ENCODE measurements at regions not wholly inside any gene's neighbourhood (a gene's known extent, or its start where the extent isn't known, plus 50 kb on each side); places are given as distances from the start of the nearest gene placed in this dataset.

GRCh38 chr18:51510020-51510419 lies 312.5 kb upstream of the MEX3C start:
- DNase-seq: no peak
- H3K27ac ChIP-seq: no peak overlapping the region
- intact Hi-C loops (cut with DNase I): no loop called here

GRCh38 chr18:51513517-51513916 lies 316.0 kb upstream of the MEX3C start:
- no peaks in the 10 kb centered on the region for H3K36me3 ChIP-seq
- DNase-seq: no peak
- H3K9me3 ChIP-seq: no peaks in the 10 kb centered on the region
- no peaks in the 10 kb centered on the region for H3K27me3 ChIP-seq
- TF ChIP-seq EP300 (IDR thresholded peaks at IDR 0.05): no peak
- no peak for TF ChIP-seq CTCF (IDR thresholded peaks at IDR 0.05)
- no peak for TF ChIP-seq POLR2A (IDR thresholded peaks at IDR 0.05)
- no peak overlapping the region for H3K27ac ChIP-seq
- H3K4me1 ChIP-seq (ENCODE audit: insufficient read depth): no peaks in the 10 kb centered on the region
- intact Hi-C loops (cut with DNase I): no loop called here
- H3K4me3 ChIP-seq: no peak overlapping the region

More at GRCh38 chr18:51510020-51510419, 312.5 kb upstream of the MEX3C start:
- H3K36me3 ChIP-seq: no peaks in the 10 kb centered on the region
- H3K27me3 ChIP-seq: no peaks in the 10 kb centered on the region
- no peaks in the 10 kb centered on the region for H3K4me1 ChIP-seq (ENCODE audit: insufficient read depth)
- H3K4me3 ChIP-seq: no peak overlapping the region
- no peak for TF ChIP-seq EP300 (IDR thresholded peaks at IDR 0.05)
- TF ChIP-seq CTCF (IDR thresholded peaks at IDR 0.05): no peak
- TF ChIP-seq POLR2A (IDR thresholded peaks at IDR 0.05): no peak
- no peaks in the 10 kb centered on the region for H3K9me3 ChIP-seq

GRCh38 chr18:51514128-51514527 lies 316.6 kb upstream of the MEX3C start:
- Histone ChIP-seq H3K9me3 (no peaks in the 10 kb centered on the region), H3K27ac (no peak overlapping the region), H3K36me3 (no peaks in the 10 kb centered on the region), H3K4me1 (ENCODE audit: insufficient read depth) (no peaks in the 10 kb centered on the region), H3K27me3 (no peaks in the 10 kb centered on the region), H3K4me3 (no peak overlapping the region)
- intact Hi-C loops (cut with DNase I): no loop called here
- DNase-seq: no peak
- 71 to 86% (median 72%) methylated on average over 2 of the region's 2 CpGs for WGBS, 3 donors
- TF ChIP-seq EP300 (IDR thresholded peaks at IDR 0.05): no peak
- TF ChIP-seq CTCF (IDR thresholded peaks at IDR 0.05): no peak
- no peak for TF ChIP-seq POLR2A (IDR thresholded peaks at IDR 0.05)

GRCh38 chr18:51516478-51517038 lies 319.1 kb upstream of the MEX3C start:
- Histone ChIP-seq H3K4me3 (no peak overlapping the region), H3K36me3 (no peaks in the 10 kb centered on the region), H3K4me1 (ENCODE audit: insufficient read depth) (no peaks in the 10 kb centered on the region), H3K9me3 (no peaks in the 10 kb centered on the region), H3K27ac (no peak overlapping the region), H3K27me3 (no peaks in the 10 kb centered on the region)
- intact Hi-C loops (cut with DNase I): no loop called here
- no peak for DNase-seq
- 81 to 84% (median 83%) methylated on average over 5 of the region's 5 CpGs for WGBS, 3 donors
- TF ChIP-seq EP300 (IDR thresholded peaks at IDR 0.05) (no peak), CTCF (IDR thresholded peaks at IDR 0.05) (no peak), POLR2A (IDR thresholded peaks at IDR 0.05) (no peak)

Data from ovary (tissue), 7 donors.